Parathyroid adenoma (tissue), 2 donors: ENCODE measurements at regions not wholly inside any gene's neighbourhood (a gene's known extent, or its start where the extent isn't known, plus 50 kb on each side); places are given as distances from the start of the nearest gene placed in this dataset.

Source experiments
- H2AFZ ChIP-seq: fragments of 300-600 bp; sonication (generic); one replicate; pipeline ENCODE4 v1.7.0; 2017; ENCODE audit warnings: antibody characterized with exemption, mild to moderate bottlenecking
- H3K27ac ChIP-seq: fragments of 300-600 bp; sonication (generic); one replicate; pipeline ENCODE4 v1.7.0; 2017
- H3K27me3 ChIP-seq: fragments of 300-600 bp; sonication (generic); one replicate; pipeline ENCODE4 v1.7.0; 2017; ENCODE audit warnings: low read length; ENCODE audit not compliant: control insufficient read depth, insufficient read depth
- H3K36me3 ChIP-seq: fragments of 300-600 bp; sonication (generic); one replicate; pipeline ENCODE4 v1.7.0; 2017; ENCODE audit warnings: low read length; ENCODE audit not compliant: control insufficient read depth, insufficient read depth
- H3K4me1 ChIP-seq: fragments of 300-600 bp; sonication (generic); one replicate; pipeline ENCODE4 v1.7.0; 2017; ENCODE audit warnings: control low read depth
- H3K4me2 ChIP-seq: fragments of 300-600 bp; sonication (generic); one replicate; pipeline ENCODE4 v1.7.0; 2017; ENCODE audit warnings: low read length
- H3K4me3 ChIP-seq: fragments of 300-600 bp; sonication (generic); one replicate; pipeline ENCODE4 v1.7.0; 2017; ENCODE audit warnings: low read depth, low read length
- H3K79me2 ChIP-seq: fragments of 300-600 bp; sonication (generic); one replicate; pipeline ENCODE4 v1.7.0; 2017; ENCODE audit warnings: control low read depth
- H3K9ac ChIP-seq: fragments of 300-600 bp; sonication (generic); one replicate; pipeline ENCODE4 v1.7.0; 2017; ENCODE audit warnings: mild to moderate bottlenecking
- H3K9me3 ChIP-seq: fragments of 300-600 bp; sonication (generic); one replicate; pipeline ENCODE4 v1.7.0; 2017; ENCODE audit warnings: low read length; ENCODE audit not compliant: control insufficient read depth
- TF ChIP-seq, protein P1 (sequence below): fragments of 300-600 bp; sonication (generic); IDR thresholded peaks from one replicate; pipeline ENCODE4 v1.7.0; 2017; ENCODE audit warnings: antibody characterized with exemption, mild to moderate bottlenecking
- donor health status: primary hyperparathyroidism.

DNA sequence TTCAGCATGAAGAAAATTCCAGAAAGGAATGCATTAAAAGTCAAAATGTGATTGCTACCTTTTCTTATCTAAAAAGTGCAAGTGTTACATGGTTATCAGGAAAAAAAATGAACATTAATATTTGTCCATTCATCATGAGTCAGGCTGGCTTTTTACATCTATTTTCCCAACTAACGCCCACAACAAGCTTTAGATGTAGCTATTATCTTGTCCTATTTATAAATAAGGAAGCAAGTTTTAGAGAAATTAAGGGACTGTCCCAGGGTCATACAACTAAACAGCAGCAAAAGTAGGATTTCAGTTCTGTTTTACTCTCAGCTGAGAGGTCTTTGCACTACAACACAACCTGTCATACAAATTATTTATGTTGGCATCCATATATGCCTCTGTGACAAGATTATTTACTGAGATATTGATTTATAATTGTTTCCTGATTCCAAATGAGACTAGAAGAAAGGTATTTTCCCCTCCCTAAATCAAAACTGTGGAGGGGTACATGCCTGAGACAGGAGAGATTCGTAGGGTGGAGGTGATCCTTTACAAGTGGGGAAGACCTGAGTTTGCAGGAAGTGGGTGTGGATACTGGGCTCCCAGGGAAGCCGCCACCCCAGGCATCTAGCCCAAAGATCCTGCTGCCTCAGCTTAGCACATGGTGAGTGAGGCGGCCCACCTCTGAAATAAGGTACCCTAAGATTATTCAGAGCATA is 57.2 kb upstream of the ARID5B start:
- H2AFZ ChIP-seq, result no peak overlapping the region
- H3K4me2 ChIP-seq, result no peak overlapping the region
- H3K27me3 ChIP-seq, result no peaks in the 10 kb centered on the region
- no peak overlapping the region for H3K9ac ChIP-seq
- no peaks in the 10 kb centered on the region for H3K9me3 ChIP-seq
- H3K4me3 ChIP-seq, result no peak overlapping the region
- H3K36me3 ChIP-seq, result no peaks in the 10 kb centered on the region
- TF ChIP-seq, protein P1, sequence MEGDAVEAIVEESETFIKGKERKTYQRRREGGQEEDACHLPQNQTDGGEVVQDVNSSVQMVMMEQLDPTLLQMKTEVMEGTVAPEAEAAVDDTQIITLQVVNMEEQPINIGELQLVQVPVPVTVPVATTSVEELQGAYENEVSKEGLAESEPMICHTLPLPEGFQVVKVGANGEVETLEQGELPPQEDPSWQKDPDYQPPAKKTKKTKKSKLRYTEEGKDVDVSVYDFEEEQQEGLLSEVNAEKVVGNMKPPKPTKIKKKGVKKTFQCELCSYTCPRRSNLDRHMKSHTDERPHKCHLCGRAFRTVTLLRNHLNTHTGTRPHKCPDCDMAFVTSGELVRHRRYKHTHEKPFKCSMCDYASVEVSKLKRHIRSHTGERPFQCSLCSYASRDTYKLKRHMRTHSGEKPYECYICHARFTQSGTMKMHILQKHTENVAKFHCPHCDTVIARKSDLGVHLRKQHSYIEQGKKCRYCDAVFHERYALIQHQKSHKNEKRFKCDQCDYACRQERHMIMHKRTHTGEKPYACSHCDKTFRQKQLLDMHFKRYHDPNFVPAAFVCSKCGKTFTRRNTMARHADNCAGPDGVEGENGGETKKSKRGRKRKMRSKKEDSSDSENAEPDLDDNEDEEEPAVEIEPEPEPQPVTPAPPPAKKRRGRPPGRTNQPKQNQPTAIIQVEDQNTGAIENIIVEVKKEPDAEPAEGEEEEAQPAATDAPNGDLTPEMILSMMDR, result no peak
- H3K27ac ChIP-seq, result no peak overlapping the region
- H3K4me1 ChIP-seq, result no peaks in the 10 kb centered on the region
- H3K79me2 ChIP-seq, result no peaks in the 10 kb centered on the region

DNA sequence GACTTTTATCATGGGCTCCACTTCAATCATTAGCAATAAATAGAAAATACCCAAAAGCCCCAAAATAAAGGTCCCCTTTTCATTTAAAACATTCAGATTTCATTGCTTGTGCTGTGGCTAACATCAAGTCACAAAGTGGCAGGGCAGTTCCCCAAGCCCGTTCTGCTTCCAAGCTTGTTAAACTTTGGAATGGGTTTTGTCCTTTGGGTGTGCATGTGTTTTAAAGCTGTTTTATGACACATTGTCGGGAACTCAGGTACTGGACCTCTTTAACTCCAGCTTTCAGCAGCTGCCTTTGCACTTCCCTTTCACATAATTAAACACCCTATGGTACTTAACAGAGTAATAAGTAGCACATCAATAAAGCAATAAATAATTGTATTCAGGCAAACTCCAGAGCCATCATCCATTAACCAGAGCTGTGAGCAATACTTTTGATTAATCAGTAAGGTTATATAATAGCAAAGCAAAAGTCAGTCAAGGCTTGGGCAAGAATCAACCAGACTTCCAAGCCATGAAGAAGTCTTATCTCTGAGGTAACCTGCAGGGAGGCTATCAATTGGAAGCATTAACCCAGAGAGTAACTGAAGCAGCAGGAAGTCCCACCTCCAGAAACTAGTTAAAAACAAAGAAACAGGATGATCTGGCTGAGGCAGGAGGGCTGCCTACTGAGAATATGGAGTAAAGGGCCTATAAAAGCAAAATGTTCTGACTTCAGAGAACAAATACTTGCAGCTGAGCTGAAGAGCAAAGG is 56.1 kb upstream of the ARID5B start:
- no peak overlapping the region for H3K27ac ChIP-seq
- H3K4me1 ChIP-seq, result no peaks in the 10 kb centered on the region
- no peak overlapping the region for H3K9ac ChIP-seq
- no peaks in the 10 kb centered on the region for H3K79me2 ChIP-seq
- no peaks in the 10 kb centered on the region for H3K27me3 ChIP-seq
- H2AFZ ChIP-seq, result no peak overlapping the region
- H3K4me2 ChIP-seq, result no peak overlapping the region
- H3K9me3 ChIP-seq, result no peaks in the 10 kb centered on the region
- TF ChIP-seq, protein P1, result no peak
- no peak overlapping the region for H3K4me3 ChIP-seq
- H3K36me3 ChIP-seq, result no peaks in the 10 kb centered on the region

DNA sequence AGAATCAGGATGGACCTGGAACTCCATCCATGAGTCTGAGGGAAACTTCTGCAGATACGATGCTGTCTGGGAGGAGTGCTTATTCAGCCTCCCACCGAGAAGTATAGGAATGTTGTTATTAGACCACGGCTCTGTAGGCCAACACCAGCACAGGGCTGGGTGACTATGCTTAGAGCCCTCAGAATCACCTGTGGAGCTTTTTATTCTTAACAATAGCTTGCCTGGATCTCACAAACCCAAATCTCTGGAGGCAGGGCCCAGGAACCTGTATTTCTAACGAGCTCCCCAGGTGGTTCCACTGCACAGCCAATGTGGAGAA is 55.6 kb upstream of the ARID5B start:
- Histone ChIP-seq H3K9me3 (no peaks in the 10 kb centered on the region), H3K27me3 (no peaks in the 10 kb centered on the region), H2AFZ (no peak overlapping the region), H3K79me2 (no peaks in the 10 kb centered on the region), H3K4me2 (no peak overlapping the region), H3K9ac (no peak overlapping the region), H3K36me3 (no peaks in the 10 kb centered on the region), H3K4me1 (no peaks in the 10 kb centered on the region), H3K4me3 (no peak overlapping the region), H3K27ac (no peak overlapping the region)
- TF ChIP-seq, protein P1, result no peak

DNA sequence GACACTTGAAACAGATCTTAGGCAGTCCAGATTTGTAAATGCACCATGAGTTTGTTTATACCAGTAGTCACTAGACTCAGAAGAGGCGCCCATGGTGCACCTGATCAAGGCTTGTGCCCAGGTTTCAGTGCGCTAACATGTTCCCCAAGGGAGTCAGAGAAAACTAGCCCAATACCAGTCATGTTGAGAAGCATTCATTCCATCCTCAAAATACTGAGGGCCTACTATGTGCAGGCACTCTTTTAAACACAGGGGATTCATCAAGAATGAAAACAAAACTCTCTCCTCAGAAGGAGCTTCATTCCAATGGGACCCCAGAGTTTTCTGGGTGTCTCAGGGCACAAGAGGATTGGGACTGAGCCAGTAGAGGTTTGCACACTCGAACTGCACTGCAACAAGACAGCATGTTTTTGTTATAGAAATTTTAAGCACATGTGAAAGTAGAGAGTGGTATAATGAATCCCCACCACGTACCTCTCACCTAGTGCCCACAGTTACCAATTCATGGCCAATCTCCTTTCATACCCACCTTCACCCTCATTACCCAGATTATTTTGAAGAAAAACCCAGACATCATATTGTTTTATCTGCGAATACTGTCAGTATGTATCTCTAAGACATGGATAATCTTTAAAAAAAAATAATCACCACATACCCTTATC is 55.0 kb upstream of the ARID5B start:
- H3K79me2 ChIP-seq, result no peaks in the 10 kb centered on the region
- no peaks in the 10 kb centered on the region for H3K27me3 ChIP-seq
- H3K4me3 ChIP-seq, result no peak overlapping the region
- no peak overlapping the region for H2AFZ ChIP-seq
- no peaks in the 10 kb centered on the region for H3K36me3 ChIP-seq
- no peak overlapping the region for H3K27ac ChIP-seq
- no peak overlapping the region for H3K4me2 ChIP-seq
- TF ChIP-seq, protein P1, result no peak
- no peak overlapping the region for H3K9ac ChIP-seq
- H3K9me3 ChIP-seq, result no peaks in the 10 kb centered on the region
- H3K4me1 ChIP-seq, result no peaks in the 10 kb centered on the region
